ENCODE measurements at regions not wholly inside any gene's neighbourhood (a gene's known extent, or its start where the extent isn't known, plus 50 kb on each side); places are given as distances from the start of the nearest gene placed in this dataset.

DNA sequence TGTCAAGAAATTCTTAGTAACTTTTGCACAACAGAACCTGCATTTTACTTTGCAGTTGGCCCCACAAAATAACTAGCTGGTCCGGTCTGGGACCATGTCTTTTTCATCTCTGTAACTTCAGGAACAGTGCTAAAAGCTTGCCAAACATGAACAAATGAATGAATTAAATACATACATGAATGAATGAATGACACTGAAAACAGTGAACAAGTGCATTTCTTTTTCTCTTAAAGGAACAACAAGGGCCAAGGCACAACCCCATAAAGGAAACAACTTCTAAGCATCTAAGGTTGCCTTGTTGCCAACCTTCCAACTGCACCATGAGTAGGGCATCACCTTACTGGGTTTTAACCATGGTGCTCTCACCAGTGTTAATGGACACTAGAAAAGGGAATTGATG, 534.4 kb upstream of the PKN2 start:
- in situ Hi-C loops (cut with HindIII; ENCODE audit: low pct_unique_long_range_greater_than_20kb, low sequenced_read_pairs) (no loop called here), intact Hi-C loops (cut with micrococcal nuclease; ENCODE audit: unreplicated experiment) (no loop called here)
- ChIA-PET POLR2A (no interaction called here), CTCF (no interaction called here)
- no peaks in the 10 kb centered on the region for H3K36me3 ChIP-seq (ENCODE audit: control insufficient read depth, insufficient read depth, low read length)
- no peak for DNase-seq (ENCODE audit: low read depth, low spot score)
- H3K9me3 ChIP-seq (ENCODE audit: control insufficient read depth, insufficient read depth, low read depth, low read length) = no peaks in the 10 kb centered on the region
- BruUV-seq (replicated peaks) = no TSS peak
- no peak for ATAC-seq
- H3K4me3 ChIP-seq (ENCODE audit: low read depth in 2 of 2, low read length in 2 of 2) = no peak overlapping the region
- H3K4me1 ChIP-seq (ENCODE audit: control insufficient read depth, insufficient read depth, low read length) = no peaks in the 10 kb centered on the region
- H3K27ac ChIP-seq (ENCODE audit: low read length) = no peak overlapping the region
- H3K27me3 ChIP-seq (ENCODE audit: control insufficient read depth, insufficient read depth, low read length) = no peaks in the 10 kb centered on the region
- TF ChIP-seq SIN3A (IDR thresholded peaks at IDR 0.05; ENCODE audit: borderline replicate concordance, insufficient read depth, low read depth, low read length) (no peak), POLR2AphosphoS5 (IDR thresholded peaks at IDR 0.05; ENCODE audit: low read depth, low read length) (no peak), TCF7L2 (IDR thresholded peaks at IDR 0.05; ENCODE audit: low read depth, low read length) (no peak)
- TF ChIP-seq, protein P1, sequence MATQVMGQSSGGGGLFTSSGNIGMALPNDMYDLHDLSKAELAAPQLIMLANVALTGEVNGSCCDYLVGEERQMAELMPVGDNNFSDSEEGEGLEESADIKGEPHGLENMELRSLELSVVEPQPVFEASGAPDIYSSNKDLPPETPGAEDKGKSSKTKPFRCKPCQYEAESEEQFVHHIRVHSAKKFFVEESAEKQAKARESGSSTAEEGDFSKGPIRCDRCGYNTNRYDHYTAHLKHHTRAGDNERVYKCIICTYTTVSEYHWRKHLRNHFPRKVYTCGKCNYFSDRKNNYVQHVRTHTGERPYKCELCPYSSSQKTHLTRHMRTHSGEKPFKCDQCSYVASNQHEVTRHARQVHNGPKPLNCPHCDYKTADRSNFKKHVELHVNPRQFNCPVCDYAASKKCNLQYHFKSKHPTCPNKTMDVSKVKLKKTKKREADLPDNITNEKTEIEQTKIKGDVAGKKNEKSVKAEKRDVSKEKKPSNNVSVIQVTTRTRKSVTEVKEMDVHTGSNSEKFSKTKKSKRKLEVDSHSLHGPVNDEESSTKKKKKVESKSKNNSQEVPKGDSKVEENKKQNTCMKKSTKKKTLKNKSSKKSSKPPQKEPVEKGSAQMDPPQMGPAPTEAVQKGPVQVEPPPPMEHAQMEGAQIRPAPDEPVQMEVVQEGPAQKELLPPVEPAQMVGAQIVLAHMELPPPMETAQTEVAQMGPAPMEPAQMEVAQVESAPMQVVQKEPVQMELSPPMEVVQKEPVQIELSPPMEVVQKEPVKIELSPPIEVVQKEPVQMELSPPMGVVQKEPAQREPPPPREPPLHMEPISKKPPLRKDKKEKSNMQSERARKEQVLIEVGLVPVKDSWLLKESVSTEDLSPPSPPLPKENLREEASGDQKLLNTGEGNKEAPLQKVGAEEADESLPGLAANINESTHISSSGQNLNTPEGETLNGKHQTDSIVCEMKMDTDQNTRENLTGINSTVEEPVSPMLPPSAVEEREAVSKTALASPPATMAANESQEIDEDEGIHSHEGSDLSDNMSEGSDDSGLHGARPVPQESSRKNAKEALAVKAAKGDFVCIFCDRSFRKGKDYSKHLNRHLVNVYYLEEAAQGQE (IDR thresholded peaks at IDR 0.05; ENCODE audit: insufficient read depth in 1 of 2, low read depth in 2 of 2, low read length in 1 of 2) = no peak
- TF ChIP-seq, protein P2, sequence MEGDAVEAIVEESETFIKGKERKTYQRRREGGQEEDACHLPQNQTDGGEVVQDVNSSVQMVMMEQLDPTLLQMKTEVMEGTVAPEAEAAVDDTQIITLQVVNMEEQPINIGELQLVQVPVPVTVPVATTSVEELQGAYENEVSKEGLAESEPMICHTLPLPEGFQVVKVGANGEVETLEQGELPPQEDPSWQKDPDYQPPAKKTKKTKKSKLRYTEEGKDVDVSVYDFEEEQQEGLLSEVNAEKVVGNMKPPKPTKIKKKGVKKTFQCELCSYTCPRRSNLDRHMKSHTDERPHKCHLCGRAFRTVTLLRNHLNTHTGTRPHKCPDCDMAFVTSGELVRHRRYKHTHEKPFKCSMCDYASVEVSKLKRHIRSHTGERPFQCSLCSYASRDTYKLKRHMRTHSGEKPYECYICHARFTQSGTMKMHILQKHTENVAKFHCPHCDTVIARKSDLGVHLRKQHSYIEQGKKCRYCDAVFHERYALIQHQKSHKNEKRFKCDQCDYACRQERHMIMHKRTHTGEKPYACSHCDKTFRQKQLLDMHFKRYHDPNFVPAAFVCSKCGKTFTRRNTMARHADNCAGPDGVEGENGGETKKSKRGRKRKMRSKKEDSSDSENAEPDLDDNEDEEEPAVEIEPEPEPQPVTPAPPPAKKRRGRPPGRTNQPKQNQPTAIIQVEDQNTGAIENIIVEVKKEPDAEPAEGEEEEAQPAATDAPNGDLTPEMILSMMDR (IDR thresholded peaks at IDR 0.05) = no peak

DNA sequence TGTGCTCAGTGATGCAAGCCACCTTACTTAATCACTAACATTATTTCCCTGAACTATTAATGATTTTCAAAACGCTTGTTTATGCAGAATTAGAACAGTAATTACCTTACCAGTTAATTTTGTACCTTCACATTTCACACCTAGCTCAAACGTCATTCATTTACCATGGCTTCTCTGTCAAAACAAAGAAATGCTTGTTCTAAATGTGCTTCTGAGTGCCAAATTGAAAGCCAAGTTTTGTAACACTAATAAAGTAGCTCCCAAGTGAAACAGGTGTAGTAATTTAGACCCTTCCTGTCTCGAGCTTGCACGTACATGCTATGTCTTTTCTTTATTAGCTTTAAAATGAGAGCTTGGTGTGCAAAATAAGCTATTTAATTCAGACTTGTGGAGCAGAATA, 533.7 kb upstream of the PKN2 start:
- in situ Hi-C loops (cut with HindIII; ENCODE audit: low pct_unique_long_range_greater_than_20kb, low sequenced_read_pairs) (no loop called here), intact Hi-C loops (cut with micrococcal nuclease; ENCODE audit: unreplicated experiment) (no loop called here)
- CTCF ChIA-PET = no interaction called here
- TF ChIP-seq SIN3A (IDR thresholded peaks at IDR 0.05; ENCODE audit: borderline replicate concordance, insufficient read depth, low read depth, low read length) (no peak), TCF7L2 (IDR thresholded peaks at IDR 0.05; ENCODE audit: low read depth, low read length) (no peak), POLR2AphosphoS5 (IDR thresholded peaks at IDR 0.05; ENCODE audit: low read depth, low read length) (no peak)
- TF ChIP-seq, protein P2 (IDR thresholded peaks at IDR 0.05) = no peak
- TF ChIP-seq, protein P1 (IDR thresholded peaks at IDR 0.05; ENCODE audit: insufficient read depth in 1 of 2, low read depth in 2 of 2, low read length in 1 of 2) = no peak
- POLR2A ChIA-PET = no interaction called here
- no peak overlapping the region for H3K4me3 ChIP-seq (ENCODE audit: low read depth in 2 of 2, low read length in 2 of 2)
- no peaks in the 10 kb centered on the region for H3K9me3 ChIP-seq (ENCODE audit: control insufficient read depth, insufficient read depth, low read depth, low read length)
- BruUV-seq (replicated peaks) = no TSS peak
- ATAC-seq = no peak
- H3K27ac ChIP-seq (ENCODE audit: low read length) = no peak overlapping the region
- H3K4me1 ChIP-seq (ENCODE audit: control insufficient read depth, insufficient read depth, low read length) = no peaks in the 10 kb centered on the region
- DNase-seq (ENCODE audit: low read depth, low spot score) = no peak
- H3K36me3 ChIP-seq (ENCODE audit: control insufficient read depth, insufficient read depth, low read length) = no peaks in the 10 kb centered on the region
- H3K27me3 ChIP-seq (ENCODE audit: control insufficient read depth, insufficient read depth, low read length) = no peaks in the 10 kb centered on the region

Measured in Panc1 (cell line).